A549 (cell line): ENCODE measurements at regions not wholly inside any gene's neighbourhood (a gene's known extent, or its start where the extent isn't known, plus 50 kb on each side); places are given as distances from the start of the nearest gene placed in this dataset.

Experiments
- CBX2 ChIP-seq: fragments of 200-600 bp; sonication (generic); IDR thresholded peaks from 2 replicates; pipeline ENCODE4 v1.6.1; 2016; ENCODE audit warnings: low read depth, mild to moderate bottlenecking, borderline replicate concordance
- CTCF ChIP-seq: fragments of >200 bp; sonication (Bioruptor Twin); formaldehyde crosslinking; IDR thresholded peaks from 3 replicates; pipeline ENCODE4 v1.5.1; 2016
- EHMT2 ChIP-seq: fragments of 200-600 bp; sonication (generic); IDR thresholded peaks from 2 replicates; pipeline ENCODE4 v1.6.1; 2016; ENCODE audit warnings: antibody characterized with exemption, low read depth, mild to moderate bottlenecking, moderate library complexity
- ESRRA ChIP-seq: fragments of 150-350 bp; IDR thresholded peaks from 2 replicates; pipeline ENCODE4 v1.6.1; 2014; ENCODE audit warnings: mild to moderate bottlenecking, low read length, borderline replicate concordance
- FOXS1 ChIP-seq: fragments of 250-450 bp; sonication (Bioruptor Pico); IDR thresholded peaks from 2 replicates; pipeline ENCODE4 v1.5.0; 2020; ENCODE audit warnings: mild to moderate bottlenecking, moderate library complexity
- HDAC2 ChIP-seq: fragments of 200-600 bp; sonication (generic); IDR thresholded peaks from 2 replicates; pipeline ENCODE4 v1.6.1; 2016
- HOXA7 ChIP-seq: fragments of 250-450 bp; sonication (Bioruptor Pico); IDR thresholded peaks from 2 replicates; pipeline ENCODE4 v1.5.0; 2020; ENCODE audit warnings: mild to moderate bottlenecking, moderate library complexity
- HOXB5 ChIP-seq: fragments of 250-450 bp; sonication (Bioruptor Pico); IDR thresholded peaks from 2 replicates; pipeline ENCODE4 v1.5.0; 2020; ENCODE audit warnings: mild to moderate bottlenecking, moderate library complexity
- JUNB ChIP-seq: fragments of >200 bp; sonication (Bioruptor Twin); formaldehyde crosslinking; IDR thresholded peaks from 2 replicates; pipeline ENCODE4 v1.6.1; 2016
- KDM1A ChIP-seq: fragments of 200-600 bp; sonication (generic); IDR thresholded peaks from 2 replicates; pipeline ENCODE4 v1.6.1; 2016; ENCODE audit warnings: low read depth, mild to moderate bottlenecking
- KDM5A ChIP-seq: fragments of 200-600 bp; sonication (generic); IDR thresholded peaks from 2 replicates; pipeline ENCODE4 v1.6.1; 2016; ENCODE audit warnings: antibody characterized with exemption, mild to moderate bottlenecking
- MAFK ChIP-seq: fragments of 450-650 bp; IDR thresholded peaks from 2 replicates; pipeline ENCODE4 v1.6.1; 2014; ENCODE audit not compliant: partially characterized antibody
- MAX ChIP-seq: IDR thresholded peaks from 2 replicates; pipeline ENCODE4 v1.6.1; 2012
- MAZ ChIP-seq: fragments of 150-350 bp; IDR thresholded peaks from 2 replicates; pipeline ENCODE4 v1.6.1; 2014; ENCODE audit warnings: antibody characterized with exemption, low read depth, low read length, borderline replicate concordance
- MYC ChIP-seq: IDR thresholded peaks from 2 replicates; pipeline ENCODE4 v1.6.1; 2012; ENCODE audit warnings: mild to moderate bottlenecking, inconsistent platforms, low read length, improper control_type of control experiment, borderline replicate concordance
- NPAS2 ChIP-seq: fragments of 250-450 bp; sonication (Bioruptor Pico); IDR thresholded peaks from 2 replicates; pipeline ENCODE4 v1.8.0; 2022; ENCODE audit warnings: mild to moderate bottlenecking, moderate library complexity, borderline replicate concordance
- RAD21 ChIP-seq, 2 experiments: fragments of >200 bp in 1 of 2; sonication (Bioruptor Twin) in 1 of 2; formaldehyde crosslinking in 1 of 2; IDR thresholded peaks in 1 of 2; conservative IDR thresholded peaks in 1 of 2; 2 replicates in 1 of 2; 3 replicates in 1 of 2; pipeline ENCODE4 v1.6.1; 2012 to 2018; ENCODE audit warnings: inconsistent platforms in 1 of 2
- RCOR1 ChIP-seq: fragments of 150-350 bp; IDR thresholded peaks from 2 replicates; pipeline ENCODE4 v1.6.1; 2014; ENCODE audit warnings: antibody characterized with exemption, low read length, low read depth
- SMC3 ChIP-seq: fragments of >200 bp; sonication (Bioruptor Twin); formaldehyde crosslinking; IDR thresholded peaks from 3 replicates; pipeline ENCODE4 v1.6.1; 2018; ENCODE audit warnings: inconsistent platforms
- SREBF2 ChIP-seq: fragments of 450-650 bp; IDR thresholded peaks from 2 replicates; pipeline ENCODE4 v1.6.1; 2014; ENCODE audit warnings: mild to moderate bottlenecking, moderate library complexity
- TP53 ChIP-seq: fragments of 250-450 bp; sonication (Bioruptor Pico); IDR thresholded peaks from 2 replicates; pipeline ENCODE4 v1.5.0; 2021; ENCODE audit warnings: mild to moderate bottlenecking, moderate library complexity
- ZC3H11A ChIP-seq: fragments of 450-650 bp; IDR thresholded peaks from 2 replicates; pipeline ENCODE4 v1.6.1; 2014; ENCODE audit warnings: antibody characterized with exemption, mild to moderate bottlenecking
- ZFP36 ChIP-seq: fragments of 450-650 bp; IDR thresholded peaks from 2 replicates; pipeline ENCODE4 v1.6.1; 2014; ENCODE audit warnings: borderline replicate concordance; ENCODE audit not compliant: partially characterized antibody
- ZNF302 ChIP-seq: fragments of 250-450 bp; sonication (Bioruptor Pico); IDR thresholded peaks from 2 replicates; pipeline ENCODE4 v1.9.0; 2021; ENCODE audit warnings: inconsistent platforms, mild to moderate bottlenecking, moderate library complexity
- TF ChIP-seq, protein P1 (sequence below): fragments of 250-450 bp; sonication (Bioruptor Pico); IDR thresholded peaks from 2 replicates; pipeline ENCODE4 v1.5.0; 2021; ENCODE audit warnings: mild to moderate bottlenecking, moderate library complexity, borderline replicate concordance
- TF ChIP-seq, protein P2 (sequence below): fragments of 450-650 bp; IDR thresholded peaks from 2 replicates; pipeline ENCODE4 v1.6.1; 2014; ENCODE audit warnings: antibody characterized with exemption
- TF ChIP-seq, protein P3 (sequence below): fragments of 150-350 bp; IDR thresholded peaks from 2 replicates; pipeline ENCODE4 v1.6.1; 2014; ENCODE audit warnings: low read depth, mild to moderate bottlenecking, low read length

- TF ChIP-seq CTCF: no peak
- no peak for TF ChIP-seq CBX2
- TF ChIP-seq, protein P1, sequence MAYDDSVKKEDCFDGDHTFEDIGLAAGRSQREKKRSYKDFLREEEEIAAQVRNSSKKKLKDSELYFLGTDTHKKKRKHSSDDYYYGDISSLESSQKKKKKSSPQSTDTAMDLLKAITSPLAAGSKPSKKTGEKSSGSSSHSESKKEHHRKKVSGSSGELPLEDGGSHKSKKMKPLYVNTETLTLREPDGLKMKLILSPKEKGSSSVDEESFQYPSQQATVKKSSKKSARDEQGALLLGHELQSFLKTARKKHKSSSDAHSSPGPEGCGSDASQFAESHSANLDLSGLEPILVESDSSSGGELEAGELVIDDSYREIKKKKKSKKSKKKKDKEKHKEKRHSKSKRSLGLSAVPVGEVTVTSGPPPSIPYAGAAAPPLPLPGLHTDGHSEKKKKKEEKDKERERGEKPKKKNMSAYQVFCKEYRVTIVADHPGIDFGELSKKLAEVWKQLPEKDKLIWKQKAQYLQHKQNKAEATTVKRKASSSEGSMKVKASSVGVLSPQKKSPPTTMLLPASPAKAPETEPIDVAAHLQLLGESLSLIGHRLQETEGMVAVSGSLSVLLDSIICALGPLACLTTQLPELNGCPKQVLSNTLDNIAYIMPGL (CRISPR knock-in tag): no peak
- no peak for TF ChIP-seq NPAS2 (CRISPR knock-in tag)
- TF ChIP-seq ESRRA: no peak
- no peak for TF ChIP-seq KDM5A
- TF ChIP-seq MYC: no peak
- TF ChIP-seq ZFP36: no peak
- TF ChIP-seq JUNB: peak; percentile 57; the same call in 1 of the 2 replicates
- TF ChIP-seq, protein P2, sequence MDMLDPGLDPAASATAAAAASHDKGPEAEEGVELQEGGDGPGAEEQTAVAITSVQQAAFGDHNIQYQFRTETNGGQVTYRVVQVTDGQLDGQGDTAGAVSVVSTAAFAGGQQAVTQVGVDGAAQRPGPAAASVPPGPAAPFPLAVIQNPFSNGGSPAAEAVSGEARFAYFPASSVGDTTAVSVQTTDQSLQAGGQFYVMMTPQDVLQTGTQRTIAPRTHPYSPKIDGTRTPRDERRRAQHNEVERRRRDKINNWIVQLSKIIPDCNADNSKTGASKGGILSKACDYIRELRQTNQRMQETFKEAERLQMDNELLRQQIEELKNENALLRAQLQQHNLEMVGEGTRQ: no peak
- TF ChIP-seq HOXA7: no peak
- no peak for TF ChIP-seq FOXS1 (CRISPR knock-in tag)
- no peak for TF ChIP-seq HDAC2
- TF ChIP-seq MAFK: peak; percentile 15
- TF ChIP-seq EHMT2: no peak
- peak; percentile 1 to 26; a peak in 1 of 5 replicates for TF ChIP-seq RAD21 (conservative IDR thresholded peaks at IDR 0.05 in 1 of 2, IDR thresholded peaks at IDR 0.05 in 1 of 2)
- no peak for TF ChIP-seq MAX
- TF ChIP-seq ZNF302 (CRISPR knock-in tag): no peak
- TF ChIP-seq, protein P3, sequence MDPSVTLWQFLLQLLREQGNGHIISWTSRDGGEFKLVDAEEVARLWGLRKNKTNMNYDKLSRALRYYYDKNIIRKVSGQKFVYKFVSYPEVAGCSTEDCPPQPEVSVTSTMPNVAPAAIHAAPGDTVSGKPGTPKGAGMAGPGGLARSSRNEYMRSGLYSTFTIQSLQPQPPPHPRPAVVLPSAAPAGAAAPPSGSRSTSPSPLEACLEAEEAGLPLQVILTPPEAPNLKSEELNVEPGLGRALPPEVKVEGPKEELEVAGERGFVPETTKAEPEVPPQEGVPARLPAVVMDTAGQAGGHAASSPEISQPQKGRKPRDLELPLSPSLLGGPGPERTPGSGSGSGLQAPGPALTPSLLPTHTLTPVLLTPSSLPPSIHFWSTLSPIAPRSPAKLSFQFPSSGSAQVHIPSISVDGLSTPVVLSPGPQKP: no peak
- TF ChIP-seq RCOR1: no peak
- peak; percentile 23; the same call in 1 of the 3 replicates for TF ChIP-seq SMC3
- TF ChIP-seq HOXB5: 0 out of 2 replicates have a peak, but pooled peaks have one; percentile 56
- no peak for TF ChIP-seq MAZ
- no peak for TF ChIP-seq TP53 (CRISPR knock-in tag)
- TF ChIP-seq KDM1A: no peak
- TF ChIP-seq ZC3H11A: no peak
- TF ChIP-seq SREBF2: no peak
- TF ChIP-seq, all 56 proteins: peak for 11
Observed at GRCh38 chr15:62603742-62604141, 438.7 kb upstream of the C2CD4B start (continued).
